GM19438 (cell line): ENCODE measurements at regions not wholly inside any gene's neighbourhood (a gene's known extent, or its start where the extent isn't known, plus 50 kb on each side); places are given as distances from the start of the nearest gene placed in this dataset.

ENCODE experiments used
- ATAC-seq: cut with Tn5 transposase; IDR thresholded peaks from one replicate; pipeline ENCODE4 v1.9.1; 2021; ENCODE audit warnings: low read depth; ENCODE audit not compliant: unreplicated experiment

- no peak for ATAC-seq
Measured at GRCh38 chr17:77602883-77603640, 355.4 kb upstream of the TNRC6C start.

GRCh38 chr17:77604301-77604972 lies 354.1 kb upstream of the TNRC6C start:
- ATAC-seq: no peak

- ATAC-seq: no peak
Measured at GRCh38 chr17:77604973-77605313, 353.6 kb upstream of the TNRC6C start.

DNA sequence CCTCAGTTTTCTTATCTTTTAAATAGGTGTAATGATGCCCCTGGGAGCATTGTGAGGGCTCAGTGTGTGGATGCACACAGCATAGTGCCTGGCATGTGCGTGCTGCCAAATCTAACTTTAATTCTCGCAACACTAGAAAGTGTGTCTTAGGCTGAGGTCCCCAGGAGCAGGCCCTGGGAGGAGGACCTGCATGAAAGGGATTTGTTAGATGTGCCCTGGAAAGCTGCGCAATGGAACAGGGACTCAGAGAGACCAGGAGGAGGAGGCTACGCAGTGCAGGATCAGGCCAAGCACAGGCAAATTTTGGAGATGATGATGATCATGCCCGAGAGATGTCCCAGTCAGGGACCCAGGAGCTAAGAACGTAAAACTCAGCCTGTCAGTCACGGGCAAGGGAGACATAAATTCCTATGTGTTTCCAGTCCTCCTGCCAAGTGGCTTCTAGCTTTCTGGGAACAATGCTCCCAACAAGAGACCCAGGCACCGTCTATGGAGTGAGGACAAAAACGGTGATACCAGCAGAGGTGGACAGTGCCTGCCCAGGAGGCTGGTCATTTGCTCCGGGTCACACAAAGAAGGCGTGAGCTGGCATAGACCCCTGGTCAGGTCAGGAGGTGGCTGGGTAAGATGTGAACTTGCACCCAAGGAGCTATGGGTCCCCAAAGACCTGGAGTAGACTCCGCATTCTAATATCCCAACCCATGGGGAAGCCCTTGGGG lies 352.2 kb upstream of the TNRC6C start:
- no peak for ATAC-seq

GRCh38 chr17:77606865-77607210 lies 351.7 kb upstream of the TNRC6C start:
- ATAC-seq: no peak

DNA sequence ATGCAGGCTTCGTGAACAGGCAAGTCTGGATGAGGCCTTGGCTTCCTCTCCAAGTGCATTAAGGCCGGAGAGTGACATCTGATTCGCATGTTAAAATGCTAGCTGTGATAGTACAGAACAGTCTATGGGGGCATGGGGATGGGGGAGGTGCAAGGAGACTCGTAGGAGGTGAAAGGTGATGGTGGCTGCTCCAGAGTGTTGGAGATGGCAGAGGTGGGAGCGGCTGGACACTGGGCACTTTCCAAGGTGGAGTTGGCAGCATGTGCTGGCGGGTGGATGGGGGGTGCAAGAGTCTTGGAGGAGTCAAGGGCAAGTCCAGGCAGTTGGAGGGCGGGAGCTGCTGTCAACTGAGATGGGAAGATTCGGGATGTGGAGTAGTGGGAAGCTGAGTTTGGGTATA lies 350.9 kb upstream of the TNRC6C start:
- ATAC-seq: no peak

GRCh38 chr17:77608431-77608830 lies 350.1 kb upstream of the TNRC6C start:
- no peak for ATAC-seq

- no peak for ATAC-seq
Measured at GRCh38 chr17:77609553-77610517, 348.7 kb upstream of the TNRC6C start.

DNA sequence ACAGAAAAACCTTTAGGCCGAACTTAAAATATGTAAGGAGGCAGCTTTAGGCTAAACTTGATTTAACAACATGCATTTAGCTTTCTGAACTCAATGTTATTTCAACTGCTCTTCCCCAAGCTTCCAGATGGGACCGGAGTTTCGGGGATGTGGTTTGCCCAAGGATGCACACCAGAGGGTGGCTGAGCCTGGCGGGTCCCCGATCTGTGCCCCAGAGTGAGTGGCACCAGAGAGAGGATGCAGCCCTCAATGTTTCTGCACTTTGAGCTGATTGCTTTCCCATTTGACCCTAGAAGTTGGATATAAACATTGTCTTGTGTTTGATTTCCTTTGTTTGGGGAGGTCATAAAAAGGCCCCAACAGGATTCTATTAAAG lies 348.0 kb upstream of the TNRC6C start:
- no peak for ATAC-seq

DNA sequence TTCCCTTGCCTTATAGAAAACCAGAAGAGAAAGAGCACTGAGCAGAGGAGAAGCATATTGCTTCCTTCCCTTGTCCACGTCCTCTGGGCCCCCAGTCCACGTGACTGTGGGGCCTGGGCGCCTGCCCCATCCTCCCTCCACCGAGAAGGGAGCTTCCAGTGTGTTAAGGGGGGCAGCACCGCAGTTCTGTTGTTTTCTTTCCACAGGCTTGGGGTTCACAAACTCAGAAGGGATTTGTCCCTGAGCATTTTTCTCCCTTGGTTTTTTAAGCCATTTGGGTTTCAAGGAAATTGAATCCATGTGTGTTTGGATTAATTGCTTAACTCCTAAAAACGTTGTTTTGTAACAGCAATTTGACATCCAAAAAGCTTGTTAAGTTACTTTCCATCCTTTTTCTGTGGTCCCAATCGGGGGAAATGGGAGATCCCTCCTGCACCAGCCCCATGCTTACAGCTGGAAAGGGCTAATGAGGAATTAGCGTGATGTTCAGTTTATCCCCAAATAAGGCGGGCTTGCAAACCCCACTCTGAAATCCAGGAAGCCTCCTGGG lies 347.5 kb upstream of the TNRC6C start:
- ATAC-seq: no peak

DNA sequence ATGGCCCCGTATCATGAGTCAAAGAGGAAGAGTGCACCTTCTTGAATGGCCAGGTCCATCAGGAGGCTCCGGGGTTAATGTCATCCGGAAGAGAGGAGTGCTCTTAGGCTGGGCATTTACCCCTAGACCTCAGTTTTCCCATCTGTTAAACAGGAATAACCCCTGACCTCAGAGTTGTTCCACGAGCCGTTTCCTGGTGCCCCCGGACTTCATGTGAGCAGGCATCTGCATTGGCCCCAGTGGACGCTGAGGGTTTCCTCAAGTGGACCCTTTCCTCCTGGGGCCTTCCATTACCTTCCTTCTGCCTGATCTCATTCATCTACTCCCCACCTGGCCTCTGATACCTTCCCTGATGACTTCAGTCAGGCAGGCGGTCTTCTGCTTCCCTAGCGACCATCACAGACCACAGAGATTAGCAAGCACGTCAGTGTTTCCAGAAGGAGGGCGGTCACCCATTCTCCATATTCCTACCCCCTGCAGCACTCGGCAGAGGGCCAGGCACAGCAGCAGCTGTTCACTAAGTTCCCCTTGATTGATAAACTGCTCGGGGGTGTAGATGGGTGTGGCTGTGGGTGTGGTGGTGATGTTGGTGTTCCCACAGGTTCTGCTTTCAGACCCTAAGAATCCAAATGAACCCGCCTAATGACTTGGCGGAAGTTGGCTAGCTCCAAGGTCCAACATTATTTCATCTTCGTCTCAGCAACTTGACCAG lies 346.6 kb upstream of the TNRC6C start:
- no peak for ATAC-seq

DNA sequence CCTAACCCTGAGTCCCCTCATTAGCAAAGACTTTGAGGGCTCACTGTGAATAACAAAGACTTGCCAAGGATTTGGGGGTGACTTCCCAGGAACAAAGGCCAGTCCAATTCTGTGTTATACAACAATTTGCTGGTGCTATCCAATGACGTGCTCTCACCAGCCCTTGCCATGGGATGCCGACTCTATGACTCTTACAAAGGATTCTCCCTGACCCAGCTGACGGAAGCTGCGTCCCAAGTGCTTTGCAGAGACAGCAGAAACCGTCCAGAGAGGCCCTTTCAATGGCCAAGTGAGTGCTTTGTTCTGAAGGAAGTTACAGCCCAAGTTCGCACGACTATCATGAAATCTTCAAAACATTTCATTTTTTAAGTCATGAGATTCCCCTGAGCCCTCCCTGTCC lies 345.3 kb upstream of the TNRC6C start:
- no peak for ATAC-seq

GRCh38 chr17:77613627-77614026 lies 344.9 kb upstream of the TNRC6C start:
- ATAC-seq: no peak

DNA sequence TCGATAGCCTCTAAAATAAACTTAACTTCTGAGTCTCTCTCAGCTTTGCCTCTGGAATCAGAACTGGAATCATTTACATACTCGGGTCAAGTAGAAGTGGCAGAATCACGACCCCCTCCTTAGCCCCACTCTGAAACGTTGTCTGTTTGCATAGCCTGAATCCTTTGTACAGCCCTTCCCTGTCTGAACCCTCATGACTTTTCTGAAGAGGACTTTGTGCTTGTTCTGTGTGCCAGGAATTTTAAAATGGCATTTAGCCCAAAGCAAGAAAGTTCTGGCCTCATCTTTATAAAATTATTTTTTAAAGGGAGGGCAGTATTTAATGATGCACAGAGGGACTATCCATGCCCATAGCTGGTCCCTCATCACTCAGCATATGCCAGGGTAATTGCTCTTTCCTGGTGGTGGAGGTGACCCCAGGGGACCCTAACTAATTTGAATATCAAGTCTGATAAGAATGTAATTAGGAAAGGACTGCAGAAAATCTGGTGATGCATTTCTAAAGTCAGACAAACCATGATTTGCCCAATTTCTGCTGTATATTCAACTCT lies 342.7 kb upstream of the TNRC6C start:
- ATAC-seq: no peak

GRCh38 chr17:77616254-77616731 lies 342.2 kb upstream of the TNRC6C start:
- ATAC-seq: no peak

- no peak for ATAC-seq
Measured at GRCh38 chr17:77617516-77617915, 341.0 kb upstream of the TNRC6C start.

DNA sequence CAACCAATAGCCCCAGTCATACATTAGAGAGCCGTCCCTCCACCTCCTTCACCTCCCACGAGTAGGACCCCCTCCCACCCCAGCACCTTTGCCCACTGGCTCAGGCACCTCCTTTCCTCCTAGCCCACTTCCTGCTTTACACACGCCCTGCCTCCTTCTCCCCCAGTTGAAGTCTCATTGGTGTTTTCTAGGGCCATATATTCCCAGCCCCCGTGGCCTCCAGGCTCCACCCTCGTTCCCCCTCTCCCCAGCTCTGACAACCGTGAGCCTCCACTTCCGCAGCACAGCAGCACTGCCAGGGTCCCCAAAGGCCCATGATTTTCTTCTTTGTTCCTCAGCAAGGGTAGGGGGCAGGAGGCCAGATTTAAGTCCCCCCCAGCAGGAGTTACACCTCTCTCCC lies 340.3 kb upstream of the TNRC6C start:
- no peak for ATAC-seq

- ATAC-seq: no peak
Measured at GRCh38 chr17:77618731-77619130, 339.8 kb upstream of the TNRC6C start.

- no peak for ATAC-seq
Measured at GRCh38 chr17:77619326-77619725, 339.2 kb upstream of the TNRC6C start.
